C4-2B (cell line): ENCODE measurements at regions not wholly inside any gene's neighbourhood (a gene's known extent, or its start where the extent isn't known, plus 50 kb on each side); places are given as distances from the start of the nearest gene placed in this dataset.

Experiments
- H3K27ac ChIP-seq: fragments of 450-650 bp; 2 replicates; pipeline ENCODE4 v1.5.1; 2017
- ZFX ChIP-seq: fragments of 450-650 bp; IDR thresholded peaks from 2 replicates; pipeline ENCODE4 v1.6.1; 2017
- TF ChIP-seq, protein P1 (sequence below): fragments of 450-650 bp; conservative IDR thresholded peaks from 2 replicates; pipeline ENCODE4 v1.5.1; 2017; ENCODE audit warnings: mild to moderate bottlenecking

GRCh38 chr11:30159546-30159945 is 71.3 kb upstream of the FSHB start:
- no peak for TF ChIP-seq ZFX
- TF ChIP-seq, protein P1, sequence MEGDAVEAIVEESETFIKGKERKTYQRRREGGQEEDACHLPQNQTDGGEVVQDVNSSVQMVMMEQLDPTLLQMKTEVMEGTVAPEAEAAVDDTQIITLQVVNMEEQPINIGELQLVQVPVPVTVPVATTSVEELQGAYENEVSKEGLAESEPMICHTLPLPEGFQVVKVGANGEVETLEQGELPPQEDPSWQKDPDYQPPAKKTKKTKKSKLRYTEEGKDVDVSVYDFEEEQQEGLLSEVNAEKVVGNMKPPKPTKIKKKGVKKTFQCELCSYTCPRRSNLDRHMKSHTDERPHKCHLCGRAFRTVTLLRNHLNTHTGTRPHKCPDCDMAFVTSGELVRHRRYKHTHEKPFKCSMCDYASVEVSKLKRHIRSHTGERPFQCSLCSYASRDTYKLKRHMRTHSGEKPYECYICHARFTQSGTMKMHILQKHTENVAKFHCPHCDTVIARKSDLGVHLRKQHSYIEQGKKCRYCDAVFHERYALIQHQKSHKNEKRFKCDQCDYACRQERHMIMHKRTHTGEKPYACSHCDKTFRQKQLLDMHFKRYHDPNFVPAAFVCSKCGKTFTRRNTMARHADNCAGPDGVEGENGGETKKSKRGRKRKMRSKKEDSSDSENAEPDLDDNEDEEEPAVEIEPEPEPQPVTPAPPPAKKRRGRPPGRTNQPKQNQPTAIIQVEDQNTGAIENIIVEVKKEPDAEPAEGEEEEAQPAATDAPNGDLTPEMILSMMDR, result no peak
- H3K27ac ChIP-seq, result no peak overlapping the region; the same call in 1 of the 2 replicates

GRCh38 chr11:30165652-30166051 is 65.2 kb upstream of the FSHB start:
- no peak overlapping the region for H3K27ac ChIP-seq
- TF ChIP-seq, protein P1, result no peak
- TF ChIP-seq ZFX, result no peak

GRCh38 chr11:30171661-30172060 is 59.2 kb upstream of the FSHB start:
- H3K27ac ChIP-seq, result no peak overlapping the region
- no peak for TF ChIP-seq ZFX

- no peak for TF ChIP-seq ZFX
- TF ChIP-seq, protein P1, result no peak
- no peak overlapping the region for H3K27ac ChIP-seq
Measured at GRCh38 chr11:30172158-30172557, 58.7 kb upstream of the FSHB start.

GRCh38 chr11:30172883-30173311 is 57.9 kb upstream of the FSHB start:
- H3K27ac ChIP-seq, result peak overlapping the region; percentile 59
- TF ChIP-seq, protein P1, result no peak
- no peak for TF ChIP-seq ZFX

DNA sequence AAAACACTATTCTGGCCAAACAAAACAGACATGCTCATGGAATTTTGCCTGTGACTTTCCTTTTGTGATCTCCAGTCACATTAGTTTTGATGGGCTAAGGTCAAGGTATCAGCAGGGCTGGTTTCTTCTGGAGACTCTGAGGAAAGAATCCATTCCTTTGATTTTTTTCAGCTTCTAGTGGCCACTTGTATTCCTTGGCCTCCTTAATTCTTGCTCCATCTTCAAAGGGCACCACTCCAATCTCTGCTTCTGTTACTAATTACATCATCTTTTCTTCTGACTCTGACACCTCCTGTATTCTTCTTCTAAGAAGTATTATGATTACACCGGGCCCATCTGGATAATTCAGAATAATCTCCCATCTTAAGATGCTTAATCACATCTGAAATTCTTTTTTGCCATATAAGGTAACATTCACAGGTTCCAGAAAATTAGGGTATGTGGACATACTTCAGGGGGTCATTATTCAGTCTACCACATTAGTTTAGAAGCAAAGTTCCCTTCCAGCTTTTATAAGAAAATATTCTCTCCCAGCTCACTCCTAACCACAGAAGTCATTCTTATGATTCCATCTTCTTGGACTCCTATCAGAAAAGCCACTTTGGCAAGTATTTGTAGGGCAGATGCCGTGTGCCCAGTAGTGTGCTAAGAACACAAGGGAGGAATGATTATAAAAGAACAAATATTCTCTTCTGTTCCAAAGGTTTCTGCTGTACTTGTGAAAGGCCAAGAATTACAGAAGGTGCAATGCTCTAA is 56.4 kb upstream of the FSHB start:
- no peak for TF ChIP-seq ZFX
- TF ChIP-seq, protein P1, result no peak
- no peak overlapping the region for H3K27ac ChIP-seq
